Trophoblast cell (in vitro differentiated cells and primary cell): ENCODE measurements at regions not wholly inside any gene's neighbourhood (a gene's known extent, or its start where the extent isn't known, plus 50 kb on each side); places are given as distances from the start of the nearest gene placed in this dataset.

Source experiments
- DNase-seq, 2 donors: peaks; one replicate each; pipeline ENCODE4 v3.0.0-alpha.2; 2016
- H2AFZ ChIP-seq: 2 replicates; pipeline ENCODE4 v1.6.1; 2013; ENCODE audit warnings: low read length, moderate library complexity, mild to moderate bottlenecking; ENCODE audit not compliant: insufficient read depth, poor library complexity
- H2AK5ac ChIP-seq: 2 replicates; pipeline ENCODE4 v1.6.1; 2013; ENCODE audit warnings: mild to moderate bottlenecking, low read length
- H2BK120ac ChIP-seq: 2 replicates; pipeline ENCODE4 v1.6.1; 2013; ENCODE audit warnings: low read length, mild to moderate bottlenecking, moderate library complexity; ENCODE audit not compliant: insufficient read depth, poor library complexity
- H2BK12ac ChIP-seq: 2 replicates; pipeline ENCODE4 v1.6.1; 2013; ENCODE audit warnings: mild to moderate bottlenecking, low read length, moderate library complexity
- H2BK5ac ChIP-seq: 2 replicates; pipeline ENCODE4 v1.6.1; 2013; ENCODE audit warnings: low read length, low read depth, moderate library complexity, mild to moderate bottlenecking; ENCODE audit not compliant: poor library complexity
- H3K14ac ChIP-seq: 2 replicates; pipeline ENCODE4 v1.6.1; 2013; ENCODE audit warnings: mild to moderate bottlenecking, low read length
- H3K18ac ChIP-seq: 2 replicates; pipeline ENCODE4 v1.6.1; 2013; ENCODE audit warnings: mild to moderate bottlenecking, low read length
- H3K23ac ChIP-seq: 2 replicates; pipeline ENCODE4 v1.6.1; 2013; ENCODE audit warnings: low read length
- H3K27ac ChIP-seq: 2 replicates; pipeline ENCODE4 v1.5.1; 2013; ENCODE audit warnings: low read depth, mild to moderate bottlenecking, inconsistent platforms, low read length, moderate library complexity
- H3K27me3 ChIP-seq: 2 replicates; pipeline ENCODE4 v1.6.1; 2013; ENCODE audit warnings: inconsistent platforms, mild to moderate bottlenecking, low read length, moderate library complexity; ENCODE audit not compliant: insufficient read depth
- H3K36me3 ChIP-seq, 2 experiments: 1 replicate in 1 of 2; 2 replicates in 1 of 2; pipeline ENCODE4 v1.6.1; 2013; ENCODE audit warnings: low read length in 2 of 2, mild to moderate bottlenecking in 2 of 2, moderate library complexity in 1 of 2; ENCODE audit not compliant: insufficient read depth in 2 of 2, control insufficient read depth in 1 of 2
- H3K4ac ChIP-seq: 2 replicates; pipeline ENCODE4 v1.6.1; 2013; ENCODE audit warnings: low read depth, mild to moderate bottlenecking, low read length, moderate library complexity
- H3K4me1 ChIP-seq, 2 experiments: 1 replicate in 1 of 2; 2 replicates in 1 of 2; pipeline ENCODE4 v1.6.1; 2013; ENCODE audit warnings: low read length in 2 of 2, mild to moderate bottlenecking in 2 of 2, moderate library complexity in 1 of 2; ENCODE audit not compliant: insufficient read depth in 2 of 2, control insufficient read depth in 1 of 2
- H3K4me2 ChIP-seq: 2 replicates; pipeline ENCODE4 v1.6.1; 2013; ENCODE audit warnings: inconsistent platforms, mild to moderate bottlenecking, low read length, moderate library complexity
- H3K4me3 ChIP-seq: 2 replicates; pipeline ENCODE4 v1.5.1; 2013; ENCODE audit warnings: mild to moderate bottlenecking, low read depth, low read length, inconsistent platforms
- H3K79me1 ChIP-seq: one replicate; pipeline ENCODE4 v1.6.1; 2013; ENCODE audit warnings: low read length
- H3K79me2 ChIP-seq: 2 replicates; pipeline ENCODE4 v1.6.1; 2013; ENCODE audit warnings: low read length, mild to moderate bottlenecking; ENCODE audit not compliant: control insufficient read depth, insufficient read depth, poor library complexity
- H3K9ac ChIP-seq: 2 replicates; pipeline ENCODE4 v1.6.1; 2013; ENCODE audit warnings: mild to moderate bottlenecking, low read length
- H3K9me3 ChIP-seq: 2 replicates; pipeline ENCODE4 v1.6.1; 2013; ENCODE audit warnings: low read depth, mild to moderate bottlenecking, control low read depth, inconsistent platforms, low read length; ENCODE audit not compliant: insufficient read depth
- H4K12ac ChIP-seq: 2 replicates; pipeline ENCODE4 v1.6.1; 2013; ENCODE audit warnings: low read depth, mild to moderate bottlenecking, low read length, moderate library complexity
- H4K8ac ChIP-seq: 2 replicates; pipeline ENCODE4 v1.6.1; 2013; ENCODE audit warnings: low read depth, mild to moderate bottlenecking, low read length, moderate library complexity
- H4K91ac ChIP-seq: one replicate; pipeline ENCODE4 v1.6.1; 2013; ENCODE audit warnings: low read depth, mild to moderate bottlenecking, low read length, moderate library complexity
- WGBS: extraction: QIAGEN DNeasy Blood & Tissue Kit; methylation state at CpG from one replicate; pipeline ENCODE4 v1.1.7; 2013; ENCODE audit warnings: missing lambda C conversion rate; ENCODE audit not compliant: insufficient read length, insufficient coverage; ENCODE audit errors: extremely low coverage; 5-methylcytosine and 5-hydroxymethylcytosine counted together

- H4K8ac ChIP-seq, result no peak overlapping the region
- no peak overlapping the region for H3K23ac ChIP-seq
- H3K18ac ChIP-seq, result no peak overlapping the region
- H3K4me3 ChIP-seq, result no peak overlapping the region
- no peak overlapping the region for H4K12ac ChIP-seq
- no peak overlapping the region for H3K14ac ChIP-seq
- H3K4ac ChIP-seq, result no peak overlapping the region
- no peak for DNase-seq
- WGBS, result no CpG with 5 or more reads among the region's 3 CpGs
- H3K4me2 ChIP-seq, result no peak overlapping the region
- H2AK5ac ChIP-seq, result no peak overlapping the region
- no peaks in the 10 kb centered on the region for H3K36me3 ChIP-seq
- no peaks in the 10 kb centered on the region for H3K79me1 ChIP-seq
- H3K79me2 ChIP-seq, result no peaks in the 10 kb centered on the region
- H3K9ac ChIP-seq, result no peak overlapping the region
- H3K27me3 ChIP-seq, result no peaks in the 10 kb centered on the region
- H4K91ac ChIP-seq, result no peak overlapping the region
- H2BK120ac ChIP-seq, result no peak overlapping the region
- H2BK12ac ChIP-seq, result no peak overlapping the region
- H2BK5ac ChIP-seq, result no peak overlapping the region
- H2AFZ ChIP-seq, result no peak overlapping the region
- H3K4me1 ChIP-seq, result no peaks in the 10 kb centered on the region
- no peak overlapping the region for H3K27ac ChIP-seq
- no peaks in the 10 kb centered on the region for H3K9me3 ChIP-seq
Observed at GRCh38 chr12:97751704-97752103, 289.1 kb downstream of the RMST start.

GRCh38 chr12:97752129-97752528 lies 289.5 kb downstream of the RMST start:
- H4K8ac ChIP-seq, result no peak overlapping the region
- no peak overlapping the region for H3K4ac ChIP-seq
- no peak overlapping the region for H2BK12ac ChIP-seq
- no peak overlapping the region for H2BK5ac ChIP-seq
- H3K18ac ChIP-seq, result no peak overlapping the region
- no peak overlapping the region for H3K9ac ChIP-seq
- H2BK120ac ChIP-seq, result no peak overlapping the region
- no peak for DNase-seq
- H3K27me3 ChIP-seq, result no peaks in the 10 kb centered on the region
- no peak overlapping the region for H3K23ac ChIP-seq
- no peak overlapping the region for H4K12ac ChIP-seq
- no peak overlapping the region for H3K4me3 ChIP-seq
- H3K4me1 ChIP-seq, result no peaks in the 10 kb centered on the region
- H2AK5ac ChIP-seq, result no peak overlapping the region
- no peak overlapping the region for H3K27ac ChIP-seq
- no peak overlapping the region for H2AFZ ChIP-seq
- no peaks in the 10 kb centered on the region for H3K79me2 ChIP-seq
- H4K91ac ChIP-seq, result no peak overlapping the region
- no peak overlapping the region for H3K4me2 ChIP-seq
- H3K79me1 ChIP-seq, result no peaks in the 10 kb centered on the region
- no peak overlapping the region for H3K14ac ChIP-seq
- no peaks in the 10 kb centered on the region for H3K9me3 ChIP-seq
- no peaks in the 10 kb centered on the region for H3K36me3 ChIP-seq

- Histone ChIP-seq H3K4me3 (no peak overlapping the region), H2AFZ (no peak overlapping the region), H2AK5ac (no peak overlapping the region), H3K9ac (no peak overlapping the region), H3K23ac (no peak overlapping the region), H3K4ac (no peak overlapping the region), H4K91ac (no peak overlapping the region), H3K4me1 (no peaks in the 10 kb centered on the region), H2BK120ac (no peak overlapping the region), H2BK12ac (no peak overlapping the region), H3K36me3 (no peaks in the 10 kb centered on the region), H3K14ac (no peak overlapping the region), H3K9me3 (no peaks in the 10 kb centered on the region), H3K27ac (no peak overlapping the region), H3K27me3 (no peaks in the 10 kb centered on the region), H3K4me2 (no peak overlapping the region), H3K79me2 (no peaks in the 10 kb centered on the region), H3K79me1 (no peaks in the 10 kb centered on the region), H4K12ac (no peak overlapping the region), H3K18ac (no peak overlapping the region), H4K8ac (no peak overlapping the region), H2BK5ac (no peak overlapping the region)
- DNase-seq, result no peak
- no CpG with 5 or more reads among the region's 2 CpGs for WGBS
Observed at GRCh38 chr12:97753332-97753731, 290.7 kb downstream of the RMST start.

GRCh38 chr12:97754306-97754705 lies 291.7 kb downstream of the RMST start:
- no peak overlapping the region for H4K8ac ChIP-seq
- no peak overlapping the region for H2BK12ac ChIP-seq
- H3K9me3 ChIP-seq, result no peaks in the 10 kb centered on the region
- H2AFZ ChIP-seq, result no peak overlapping the region
- H4K91ac ChIP-seq, result no peak overlapping the region
- no peak overlapping the region for H3K14ac ChIP-seq
- H3K4ac ChIP-seq, result no peak overlapping the region
- no peaks in the 10 kb centered on the region for H3K79me1 ChIP-seq
- no peak overlapping the region for H3K4me2 ChIP-seq
- no CpG with 5 or more reads among the region's 3 CpGs for whole genome bisulfite sequencing
- H2BK5ac ChIP-seq, result no peak overlapping the region
- no peak overlapping the region for H3K9ac ChIP-seq
- H3K79me2 ChIP-seq, result no peaks in the 10 kb centered on the region
- no peak overlapping the region for H3K18ac ChIP-seq
- no peak overlapping the region for H2AK5ac ChIP-seq
- no peaks in the 10 kb centered on the region for H3K4me1 ChIP-seq
- DNase-seq, result no peak
- H3K36me3 ChIP-seq, result no peaks in the 10 kb centered on the region
- H3K27me3 ChIP-seq, result no peaks in the 10 kb centered on the region
- no peak overlapping the region for H3K4me3 ChIP-seq
- H4K12ac ChIP-seq, result no peak overlapping the region
- H2BK120ac ChIP-seq, result no peak overlapping the region
- H3K23ac ChIP-seq, result no peak overlapping the region
- H3K27ac ChIP-seq, result no peak overlapping the region
